GM19455 (cell line): ENCODE measurements at regions not wholly inside any gene's neighbourhood (a gene's known extent, or its start where the extent isn't known, plus 50 kb on each side); places are given as distances from the start of the nearest gene placed in this dataset.
"Not testable (repeated sequence)": the region's sequence is repeated elsewhere in the genome, so short reads cannot be mapped to it uniquely, and the experiment has no call there.

Experiments used
- ATAC-seq: cut with Tn5 transposase; IDR thresholded peaks from one replicate; pipeline ENCODE4 v1.9.1; 2021; ENCODE audit not compliant: unreplicated experiment

DNA sequence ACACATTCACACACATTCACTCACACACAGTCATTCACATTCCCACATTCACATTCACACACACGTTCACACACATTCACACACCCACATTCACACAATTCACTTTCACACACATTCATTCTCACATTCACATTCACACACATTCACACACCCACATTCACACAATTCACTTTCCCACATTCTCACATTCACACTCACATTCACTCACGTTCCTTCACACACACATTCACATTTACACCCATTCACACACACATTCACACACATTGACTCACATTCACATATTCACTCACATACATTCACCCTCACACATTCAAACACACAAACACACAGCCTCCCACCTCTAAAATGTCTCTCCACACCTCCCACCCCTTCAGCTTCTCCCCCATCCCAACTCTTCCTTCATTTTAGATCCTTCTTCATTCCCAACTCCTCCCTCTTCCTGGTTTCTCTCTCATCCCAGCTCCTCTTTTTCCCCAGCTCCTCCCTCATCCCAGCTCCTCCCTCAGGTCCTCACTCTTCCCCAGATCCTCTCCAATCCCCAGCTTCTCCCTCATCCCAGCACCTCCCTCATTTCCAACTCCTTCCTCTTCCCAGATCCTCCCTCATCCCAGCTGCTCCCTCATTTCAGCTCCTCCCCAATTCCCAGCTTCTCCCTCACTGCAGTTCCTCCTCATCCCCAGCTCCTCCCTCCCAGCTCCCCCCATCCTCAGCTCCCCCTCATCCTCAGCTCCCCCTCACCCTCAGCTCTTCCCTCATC, 111.0 kb downstream of the FAM53A start:
- no peak for ATAC-seq

DNA sequence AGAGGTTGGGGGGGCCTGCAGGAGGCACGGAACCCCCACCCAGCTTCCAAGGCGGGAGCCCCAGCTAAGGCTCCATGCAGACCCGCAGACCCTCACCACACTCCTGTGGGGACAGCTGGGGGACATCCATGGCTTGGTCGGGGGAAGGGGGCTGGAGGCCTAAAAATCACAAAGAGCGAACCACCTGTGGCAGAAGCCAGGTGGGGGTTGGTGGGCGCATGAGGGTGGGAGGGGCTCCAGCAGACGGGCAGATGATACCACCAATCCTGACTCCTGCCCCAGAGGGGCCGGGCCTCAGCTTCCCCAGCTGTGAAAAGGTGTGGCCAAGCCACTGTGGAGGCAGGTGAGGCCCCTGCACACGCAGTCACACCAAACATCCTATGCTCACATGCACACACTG, 111.6 kb downstream of the FAM53A start:
- no peak for ATAC-seq

DNA sequence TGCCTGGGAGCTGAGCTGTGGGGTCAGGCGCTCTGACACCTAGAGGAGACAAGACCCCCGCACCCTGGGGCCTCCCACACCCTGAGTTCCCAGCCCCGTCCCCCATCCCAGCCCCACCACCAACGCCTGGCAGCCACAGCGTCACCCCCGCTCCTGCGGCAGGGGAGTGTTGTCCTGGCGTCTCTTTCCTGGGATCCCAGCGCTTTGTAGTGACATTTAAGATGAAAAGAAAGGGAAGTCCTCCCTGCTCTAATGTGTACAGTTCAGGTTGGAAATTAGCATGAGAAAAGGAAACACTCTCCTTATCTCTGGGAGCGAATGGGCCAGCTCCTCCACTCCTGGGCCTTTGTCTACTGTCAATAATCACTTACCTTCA, 112.1 kb downstream of the FAM53A start:
- ATAC-seq, result no peak

DNA sequence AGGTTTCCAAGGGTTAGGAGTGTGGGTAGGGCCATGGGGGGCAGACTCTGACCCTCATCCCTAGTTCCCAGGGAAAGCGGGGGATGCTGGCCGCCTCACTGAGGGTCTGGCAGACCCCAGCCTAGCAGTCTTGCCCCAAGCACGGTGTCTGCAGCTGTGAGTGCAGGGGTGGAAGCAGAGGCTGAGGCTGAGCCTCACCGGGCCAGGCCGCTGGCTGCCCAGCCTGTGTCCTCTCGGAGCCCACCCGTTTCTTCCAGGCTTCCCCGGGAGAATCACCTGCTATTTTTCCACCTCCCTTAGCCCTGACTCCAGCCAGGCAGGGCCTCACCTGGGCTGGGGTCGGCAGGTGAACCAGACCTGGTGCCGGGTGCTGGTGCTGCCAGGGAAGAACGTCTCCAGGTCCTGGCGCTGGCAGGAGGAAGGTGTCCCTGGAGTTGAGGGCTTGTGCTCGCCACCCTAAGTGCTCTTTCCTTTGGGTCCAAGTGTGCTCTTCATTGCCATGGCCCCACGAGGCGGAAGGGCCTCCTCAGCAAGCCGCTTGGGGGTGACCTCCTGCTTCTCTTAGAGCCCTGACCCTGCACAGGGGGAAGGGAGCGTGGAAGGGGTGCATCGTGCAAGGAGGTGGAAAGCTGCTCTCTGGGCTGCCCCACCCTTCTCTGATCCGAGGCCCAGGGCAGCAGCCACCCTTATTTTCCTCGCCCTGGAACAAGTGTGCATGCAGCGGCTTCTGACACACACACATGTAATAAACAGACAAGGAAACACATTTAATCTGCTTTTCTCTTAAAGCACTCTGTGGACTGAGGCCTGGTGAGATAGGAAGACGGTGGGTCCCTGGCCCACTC, 112.7 kb downstream of the FAM53A start:
- no peak for ATAC-seq

DNA sequence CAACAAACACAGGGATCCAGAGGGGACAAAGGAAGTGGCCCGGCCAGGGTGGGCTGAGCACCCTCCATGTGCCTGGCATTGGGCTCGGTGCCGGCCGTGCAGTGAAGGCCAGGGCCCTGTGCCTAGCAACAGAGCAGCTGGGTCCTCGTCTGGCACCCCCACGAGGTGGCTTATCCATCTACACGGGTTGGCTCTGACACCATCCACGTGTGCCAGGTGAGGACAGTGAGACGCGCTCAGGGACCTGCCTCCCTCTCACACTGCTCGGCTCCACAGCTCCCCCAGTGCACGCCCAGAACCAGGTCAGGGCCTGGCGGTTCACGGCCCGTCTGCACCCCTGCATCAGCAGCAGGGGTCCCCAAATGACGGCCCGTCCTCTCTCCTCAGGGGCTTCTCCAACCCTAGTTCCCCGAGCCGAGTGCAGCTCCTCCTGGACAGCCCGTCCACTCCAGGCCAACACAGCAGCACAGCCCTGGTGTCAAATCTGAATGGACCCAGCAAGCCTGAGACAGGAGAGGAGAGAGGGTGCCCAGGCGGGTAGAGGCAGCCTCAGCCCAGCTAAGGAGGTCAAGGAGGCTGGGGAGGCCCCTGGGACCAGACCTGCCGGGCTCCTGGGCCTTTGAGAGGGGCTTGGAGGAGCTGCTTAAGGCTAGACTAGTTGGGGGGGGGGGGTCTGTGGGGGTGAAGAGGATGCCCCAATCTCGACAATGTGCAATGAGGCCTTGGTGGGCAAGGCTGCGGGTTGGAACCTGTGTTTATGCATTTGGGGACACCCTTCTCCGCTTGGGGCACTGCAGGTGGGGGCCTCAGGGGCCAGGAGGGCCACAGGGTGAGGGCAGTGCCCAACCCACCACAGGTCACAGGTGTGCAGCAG, 113.6 kb downstream of the FAM53A start:
- ATAC-seq, result no peak

DNA sequence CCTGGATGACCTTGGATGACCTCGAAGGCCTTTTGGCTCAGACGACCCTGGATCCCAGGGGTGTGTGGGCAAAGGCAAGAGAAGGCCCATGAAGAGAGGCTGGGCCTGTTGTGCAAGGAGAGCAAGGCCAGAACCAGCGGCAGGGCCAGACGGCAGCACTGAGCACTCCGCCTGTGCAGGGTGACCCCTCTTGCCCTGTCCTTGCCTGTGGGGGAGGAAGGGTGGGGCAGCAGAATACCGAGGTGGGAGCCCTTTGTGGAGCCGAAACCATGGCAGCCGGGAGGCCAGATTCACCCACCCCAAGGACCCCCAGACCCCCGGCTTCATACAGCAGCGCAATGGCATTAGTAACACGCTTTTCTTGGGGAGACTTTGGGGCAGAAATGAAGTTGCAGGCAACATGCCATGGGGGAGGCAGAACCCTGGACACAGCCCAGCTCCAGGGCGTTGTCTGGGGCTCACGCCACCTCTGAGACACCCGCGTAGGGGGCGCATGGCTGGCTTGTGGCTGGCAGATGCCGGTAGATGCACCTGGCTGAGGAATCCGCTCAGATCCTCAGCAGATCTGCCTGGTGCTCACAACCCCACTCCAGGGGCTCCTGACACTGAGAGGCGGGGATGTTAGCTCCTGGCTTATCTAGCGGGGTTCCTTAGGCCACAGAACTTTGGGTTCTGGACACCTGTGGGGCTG, 114.5 kb downstream of the FAM53A start:
- no peak for ATAC-seq

DNA sequence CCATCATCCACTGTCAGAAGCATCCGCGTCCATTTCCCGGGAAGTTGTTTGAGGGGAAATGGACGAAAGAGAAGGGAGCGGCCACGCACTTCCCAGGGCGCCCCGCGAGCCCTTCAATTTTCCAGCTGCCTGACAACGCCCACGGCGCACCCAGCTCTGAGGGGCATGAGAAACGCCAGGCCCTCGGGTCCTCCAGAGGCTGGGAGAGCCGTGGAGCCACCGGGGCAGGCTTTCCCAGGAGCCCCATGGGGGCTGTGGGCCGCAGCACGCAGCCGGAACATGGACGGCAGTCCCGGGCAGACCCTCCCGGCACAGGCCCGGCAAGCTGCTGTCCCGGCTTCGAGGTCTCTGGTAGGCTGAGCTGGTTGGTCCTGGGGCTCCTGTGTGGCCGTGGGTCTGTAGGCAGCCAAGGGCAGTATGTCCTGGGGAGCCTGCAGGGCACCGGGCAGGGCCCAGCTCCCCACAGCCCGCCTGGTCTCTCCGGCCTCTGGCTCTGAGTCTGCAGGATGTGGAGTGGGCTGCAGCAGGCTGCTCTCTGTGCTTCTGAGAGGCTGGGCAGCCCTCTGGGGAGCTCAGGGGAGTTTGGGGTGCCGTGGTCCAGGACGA, 115.2 kb downstream of the FAM53A start:
- ATAC-seq, result no peak

DNA sequence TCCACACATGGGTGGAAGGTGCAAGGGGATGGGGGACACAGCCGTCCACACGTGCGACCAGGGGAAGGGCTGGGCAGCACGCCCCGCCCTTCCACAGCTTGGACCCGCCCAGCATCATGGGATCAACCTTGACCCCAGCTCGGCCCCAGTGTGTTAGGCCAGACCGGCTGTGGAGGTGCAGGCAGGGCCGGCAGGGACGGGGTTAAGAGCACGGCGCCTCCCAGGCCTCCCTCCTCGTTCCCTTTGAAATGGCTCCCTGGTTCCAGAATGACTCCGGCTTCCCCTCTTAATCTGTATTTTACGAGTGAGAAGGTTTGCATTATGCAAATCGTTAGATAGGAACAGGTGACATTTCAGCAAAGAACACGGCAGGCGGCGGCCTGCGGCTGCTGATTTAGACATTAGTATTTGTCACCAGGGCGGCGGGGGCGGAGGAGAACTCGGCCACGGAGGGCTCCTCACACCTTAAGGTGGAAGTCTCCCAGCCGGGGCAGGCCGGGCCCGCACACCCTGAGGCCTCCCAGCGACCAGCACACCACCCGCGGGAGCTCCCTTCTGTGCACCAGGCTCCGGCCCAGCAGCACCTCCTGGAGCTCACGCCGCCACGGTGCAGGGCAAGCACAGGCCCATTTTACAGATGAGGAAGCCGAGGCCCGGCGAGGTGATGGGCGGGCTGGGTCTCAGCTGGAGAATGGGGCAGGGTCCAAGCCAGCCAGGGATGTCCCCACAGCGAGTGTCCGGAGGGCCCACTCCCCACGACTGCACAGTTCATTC, 116.1 kb downstream of the FAM53A start:
- no peak for ATAC-seq

DNA sequence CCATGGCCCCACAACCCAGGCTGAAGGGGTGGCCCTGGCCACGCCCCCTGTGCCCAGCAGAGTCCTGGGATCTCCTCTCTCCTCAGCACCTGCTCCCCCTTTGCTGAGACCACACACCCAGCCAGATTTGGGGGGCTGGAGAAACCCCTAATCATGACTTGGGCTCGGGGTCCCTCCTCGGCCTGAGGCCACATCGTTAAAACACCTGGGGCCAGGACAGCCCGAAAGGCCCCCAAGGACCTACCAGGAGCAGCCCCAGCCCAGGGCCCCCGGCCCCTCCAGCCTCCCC, 116.7 kb downstream of the FAM53A start:
- no peak for ATAC-seq

DNA sequence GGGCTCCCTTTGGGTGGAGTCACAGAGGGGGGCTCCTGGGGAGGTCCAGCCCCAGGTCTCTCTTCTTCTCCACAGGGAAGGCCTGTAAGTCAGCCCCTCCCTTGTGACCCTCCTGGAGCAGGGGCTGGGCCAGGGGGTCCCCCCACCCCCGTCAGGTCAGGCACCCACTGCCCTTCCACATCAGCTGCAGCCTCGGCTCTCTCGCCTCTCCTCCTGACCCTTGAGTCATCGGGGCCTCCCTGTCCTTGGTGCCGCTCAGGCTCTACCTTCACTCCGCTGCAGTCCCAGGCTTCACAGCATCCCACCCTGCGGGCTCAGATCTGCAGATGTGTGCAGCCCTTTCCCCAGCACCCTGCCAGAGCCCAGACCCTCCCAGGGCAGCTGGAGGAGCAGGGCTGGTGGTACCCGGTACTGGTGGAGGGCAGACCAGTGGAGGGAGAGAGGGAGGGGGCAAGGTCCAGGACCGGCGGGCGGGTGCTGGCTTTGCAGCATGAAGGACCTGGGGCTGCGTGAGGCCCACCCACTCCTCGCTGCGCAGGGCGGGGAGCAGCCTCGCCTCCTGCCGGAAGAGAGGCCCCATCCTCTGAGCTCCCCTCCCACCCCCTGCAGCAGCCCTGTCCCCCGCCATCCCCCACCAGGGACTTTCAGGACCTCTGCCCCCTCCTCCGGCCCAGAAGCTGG, 117.1 kb downstream of the FAM53A start:
- ATAC-seq, result no peak

DNA sequence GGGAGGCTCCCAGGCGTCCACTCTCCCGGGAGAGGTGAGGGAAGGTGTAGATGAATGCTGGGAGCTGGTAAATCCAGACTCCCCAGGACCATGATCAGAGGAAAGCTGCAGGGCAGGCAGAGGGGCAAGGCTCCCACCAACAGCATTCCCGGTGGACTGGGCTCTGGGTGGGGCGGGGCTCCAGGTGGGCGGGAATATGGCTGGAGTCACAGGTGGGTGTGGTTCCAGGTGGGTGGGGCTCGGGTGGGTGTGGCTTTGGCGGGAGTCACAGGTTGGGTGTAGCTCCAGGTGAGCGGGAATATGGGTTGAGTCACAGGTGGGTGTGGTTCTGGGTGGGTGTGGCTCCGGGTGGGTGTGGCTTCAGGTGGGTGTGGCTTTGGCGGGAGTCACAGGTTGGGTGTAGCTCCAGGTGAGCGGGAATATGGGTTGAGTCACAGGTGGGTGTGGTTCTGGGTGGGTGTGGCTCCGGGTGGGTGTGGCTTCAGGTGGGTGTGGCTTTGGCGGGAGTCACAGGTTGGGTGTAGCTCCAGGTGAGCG, 117.7 kb downstream of the FAM53A start:
- ATAC-seq, result not testable (repeated sequence)

DNA sequence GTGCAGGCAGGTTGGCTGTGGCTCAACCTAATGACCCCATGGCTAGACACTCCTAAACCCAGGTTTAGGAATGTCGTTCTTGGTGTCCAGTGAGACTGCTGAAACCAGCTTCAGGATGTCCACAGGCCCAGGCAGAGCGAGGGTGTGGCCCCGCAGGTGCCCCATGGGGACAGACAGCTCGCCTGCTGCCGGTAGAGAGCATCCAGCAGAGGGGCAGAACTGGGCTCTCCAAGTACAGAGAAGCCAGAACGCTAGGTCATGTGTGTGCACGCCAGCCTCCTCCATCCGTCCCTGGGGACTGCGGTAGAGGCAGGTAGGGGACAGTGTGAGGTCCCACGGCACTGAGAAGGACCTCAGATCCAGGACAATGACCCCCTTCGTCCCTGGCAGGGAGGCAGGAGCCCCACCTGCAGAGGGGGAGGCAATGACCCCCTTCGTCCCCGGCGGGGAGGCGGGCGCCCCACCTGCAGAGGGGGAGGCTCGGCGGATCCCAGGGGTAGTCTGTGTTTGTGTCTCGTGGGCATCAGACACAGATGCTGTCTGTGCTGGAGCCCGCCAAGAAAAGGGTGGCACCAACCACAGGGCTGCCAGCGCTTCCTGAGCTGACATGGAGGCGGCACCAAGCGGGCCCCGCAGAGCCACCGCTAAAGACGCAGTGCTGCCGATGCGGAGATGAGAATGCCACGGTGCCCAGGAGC, 118.4 kb downstream of the FAM53A start:
- no peak for ATAC-seq

DNA sequence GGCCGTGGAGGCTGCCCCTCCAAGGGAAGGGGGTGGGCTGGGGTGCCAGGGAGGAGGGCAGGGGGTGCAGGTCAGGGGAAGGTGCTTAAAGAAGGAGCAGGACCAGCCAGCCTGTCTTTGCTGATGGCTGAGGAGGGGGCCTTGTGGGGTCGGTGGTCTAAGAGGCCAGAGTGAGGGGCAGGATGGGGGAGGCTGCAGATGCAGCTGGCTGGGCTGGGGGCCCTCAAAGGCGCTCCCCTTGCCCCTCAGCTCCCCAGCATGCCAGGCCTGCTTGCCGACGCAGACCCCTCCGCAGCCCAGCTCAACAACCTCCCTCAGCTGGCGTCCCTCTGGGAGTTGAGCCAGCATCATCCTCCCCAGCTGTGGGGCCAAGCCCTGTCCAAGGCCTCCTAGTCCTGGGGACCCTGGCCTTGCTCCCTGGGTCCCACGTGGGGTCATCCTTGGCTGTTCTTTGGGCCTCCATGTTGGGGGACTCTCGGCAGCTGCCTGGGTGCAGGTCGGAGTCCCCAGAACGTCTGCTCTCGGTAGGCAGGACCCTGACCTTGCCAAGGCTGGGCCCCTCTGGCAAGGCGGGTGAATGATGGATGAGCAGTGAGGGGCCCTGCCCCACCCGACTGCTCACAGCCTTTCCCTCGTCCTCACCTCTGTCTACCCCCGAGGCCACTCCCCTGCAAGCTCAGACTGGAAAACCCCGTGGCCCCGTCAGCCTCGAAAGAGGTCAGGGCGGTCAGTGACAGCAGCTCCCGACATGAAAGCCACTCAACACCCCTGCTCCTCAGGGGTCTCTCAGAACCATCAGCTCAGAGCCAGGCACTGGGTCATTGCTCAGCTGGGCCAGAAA, 119.4 kb downstream of the FAM53A start:
- no peak for ATAC-seq

DNA sequence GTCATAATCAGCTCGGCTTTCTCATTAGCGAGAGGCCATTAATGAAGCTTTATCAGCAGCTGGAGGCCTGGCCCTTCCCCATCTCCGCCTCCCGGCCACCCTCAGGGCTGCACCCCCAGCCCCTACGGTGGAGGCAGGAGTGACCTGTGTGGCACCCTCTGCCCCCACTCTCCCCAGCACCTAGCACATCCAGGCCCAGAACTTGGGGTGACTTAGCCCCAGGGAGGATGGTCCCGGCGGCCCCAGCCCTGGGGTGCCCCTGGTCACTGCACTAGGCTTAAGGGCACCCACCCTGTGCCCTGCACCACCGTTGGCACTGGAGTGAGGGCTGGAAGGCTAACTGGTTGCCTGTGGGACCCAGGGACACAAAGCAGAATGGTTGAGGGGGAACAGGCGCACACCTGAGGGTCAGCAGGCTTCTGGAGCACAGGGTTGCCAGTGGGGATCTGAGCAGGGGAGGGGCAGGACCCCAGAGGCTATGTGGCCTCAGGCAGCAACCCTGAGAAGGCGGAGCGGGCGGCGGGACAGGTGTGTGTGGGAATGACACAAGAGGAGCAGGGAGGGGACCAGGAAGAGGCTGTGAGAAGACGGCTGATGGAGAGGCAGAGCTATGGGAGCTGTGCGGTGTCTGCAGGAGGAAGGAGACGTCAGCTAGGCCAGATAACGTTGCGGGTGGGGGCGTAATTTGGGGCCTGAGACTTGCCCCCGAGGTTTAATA, 120.2 kb downstream of the FAM53A start:
- no peak for ATAC-seq

DNA sequence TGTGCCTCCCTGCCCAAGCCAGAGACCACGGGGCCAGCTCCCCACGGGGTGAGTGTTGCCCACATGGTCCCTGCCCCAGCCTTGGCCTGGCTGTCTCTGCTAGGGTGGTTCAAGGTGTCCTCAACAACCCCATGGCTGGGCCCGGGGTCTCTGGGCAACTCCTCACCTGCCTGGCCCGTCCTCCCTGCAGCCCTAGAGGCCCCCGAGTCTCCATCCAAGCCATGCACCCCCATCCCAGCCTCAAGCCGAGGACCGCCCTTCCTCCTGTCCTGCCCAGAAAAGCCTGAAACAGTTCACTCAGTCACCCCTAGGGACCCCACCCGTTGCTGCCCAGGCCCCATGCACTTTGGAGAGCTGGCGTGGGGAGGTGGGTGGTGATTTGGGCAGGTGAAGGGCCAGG, 120.9 kb downstream of the FAM53A start:
- ATAC-seq, result no peak

DNA sequence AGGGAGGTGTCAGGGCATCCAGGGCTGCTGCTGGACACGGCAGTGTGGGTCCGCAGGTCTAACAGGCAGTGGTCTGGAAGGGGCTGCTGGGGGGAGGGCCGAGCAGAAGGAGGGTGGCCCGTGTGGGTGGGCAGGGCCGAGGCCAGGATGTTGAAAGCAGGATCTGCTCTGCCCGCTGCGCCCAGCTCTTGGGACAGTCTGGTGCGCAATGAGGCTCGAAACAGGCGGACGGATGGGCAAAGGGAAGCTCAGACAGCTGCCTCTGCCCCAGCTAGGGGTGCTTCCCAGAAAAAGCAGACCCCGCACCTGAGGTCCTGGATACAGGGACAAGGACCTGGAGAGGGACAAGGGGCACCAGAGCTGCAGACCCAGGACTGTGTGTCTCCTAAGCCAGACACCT, 121.3 kb downstream of the FAM53A start:
- no peak for ATAC-seq

DNA sequence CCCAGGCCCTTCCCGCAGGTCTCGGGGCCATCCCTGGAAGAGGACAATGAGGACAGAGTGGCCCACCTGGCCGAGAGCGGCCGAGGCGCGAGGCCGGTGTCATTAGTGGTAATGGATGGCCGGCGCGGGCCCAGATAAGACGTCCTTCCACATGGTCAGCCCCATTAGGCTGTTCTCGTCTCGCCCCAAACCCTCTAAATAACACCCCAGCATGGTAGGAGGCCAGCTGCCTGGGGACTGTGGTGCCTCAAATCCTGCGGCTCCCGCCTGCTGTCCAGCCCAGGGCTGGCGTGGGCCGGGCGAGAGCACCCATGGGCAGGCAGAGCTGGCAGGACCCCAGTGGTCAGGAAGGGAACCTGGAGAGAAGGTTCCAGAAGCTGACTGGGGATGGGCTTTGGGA, 121.7 kb downstream of the FAM53A start:
- no peak for ATAC-seq
